Ascending aorta (tissue), 2 donors: ENCODE measurements at regions not wholly inside any gene's neighbourhood (a gene's known extent, or its start where the extent isn't known, plus 50 kb on each side); places are given as distances from the start of the nearest gene placed in this dataset.

ENCODE experiments used
- DNase-seq, 2 donors: peaks; one replicate each; pipeline ENCODE4 v3.0.0-alpha.2; 2019; ENCODE audit warnings: low spot score in 2 of 2
- H3K27ac ChIP-seq, 2 donors: fragments of 200-600 bp; sonication (generic); one replicate each; pipeline ENCODE4 v1.5.1; 2016 to 2017; ENCODE audit warnings: mild to moderate bottlenecking in 1 of 2
- H3K27me3 ChIP-seq: fragments of 200-600 bp; sonication (generic); one replicate; pipeline ENCODE4 v1.5.1; 2017
- H3K36me3 ChIP-seq, 2 donors: fragments of 200-600 bp; sonication (generic); one replicate each; pipeline ENCODE4 v1.5.1; 2016
- H3K4me1 ChIP-seq, 2 donors: fragments of 200-600 bp; sonication (generic); one replicate each; pipeline ENCODE4 v1.5.1; 2016 to 2017; ENCODE audit warnings: mild to moderate bottlenecking in 1 of 2
- H3K4me3 ChIP-seq, 2 donors: fragments of 200-600 bp; sonication (generic); one replicate each; pipeline ENCODE4 v1.5.1; 2016 to 2017; ENCODE audit warnings: mild to moderate bottlenecking in 1 of 2
- H3K9me3 ChIP-seq, 2 donors: fragments of 200-600 bp; sonication (generic); one replicate each; pipeline ENCODE4 v1.5.1; 2016
- CTCF ChIP-seq, 3 experiments: fragments of 200-600 bp in 2 of 3; fragments of 450-650 bp in 1 of 3; sonication (generic) in 2 of 3; IDR thresholded peaks; one replicate each; pipeline ENCODE4 v1.5.1; 2016 to 2019; ENCODE audit warnings: antibody characterized with exemption in 3 of 3, mild to moderate bottlenecking in 1 of 3, moderate library complexity in 1 of 3
- intact Hi-C: fragments of 100-400 bp; cut with DNase I; formaldehyde crosslinking; loops from one replicate; pipeline ENCODE4 v1.15.1; 2023

- DNase-seq: no peak
- intact Hi-C loops: no loop called here
- no peaks in the 10 kb centered on the region for H3K4me1 ChIP-seq
- no peaks in the 10 kb centered on the region for H3K27me3 ChIP-seq
- H3K9me3 ChIP-seq: no peaks in the 10 kb centered on the region
- H3K27ac ChIP-seq: no peak overlapping the region
- no peak overlapping the region for H3K4me3 ChIP-seq
- H3K36me3 ChIP-seq: no peaks in the 10 kb centered on the region
- TF ChIP-seq CTCF (IDR thresholded peaks at IDR 0.05): no peak
These were observed 145.0 kb upstream of the ZMIZ1 start for GRCh38 chr10:78923647-78924318.

GRCh38 chr10:78924319-78925003 lies 144.3 kb upstream of the ZMIZ1 start:
- H3K4me1 ChIP-seq: no peaks in the 10 kb centered on the region
- no peaks in the 10 kb centered on the region for H3K36me3 ChIP-seq
- H3K27me3 ChIP-seq: no peaks in the 10 kb centered on the region
- no peak for DNase-seq
- intact Hi-C loops: no loop called here
- no peak for TF ChIP-seq CTCF (IDR thresholded peaks at IDR 0.05)
- H3K4me3 ChIP-seq: no peak overlapping the region
- H3K27ac ChIP-seq: no peak overlapping the region
- no peaks in the 10 kb centered on the region for H3K9me3 ChIP-seq

GRCh38 chr10:78925275-78925674 lies 143.5 kb upstream of the ZMIZ1 start:
- no peak for TF ChIP-seq CTCF (IDR thresholded peaks at IDR 0.05)
- intact Hi-C loops: no loop called here
- Histone ChIP-seq H3K9me3 (no peaks in the 10 kb centered on the region), H3K4me1 (no peaks in the 10 kb centered on the region), H3K4me3 (no peak overlapping the region), H3K27ac (no peak overlapping the region), H3K36me3 (no peaks in the 10 kb centered on the region), H3K27me3 (no peaks in the 10 kb centered on the region)
- no peak for DNase-seq

- no peak overlapping the region for H3K27ac ChIP-seq
- no peak for TF ChIP-seq CTCF (IDR thresholded peaks at IDR 0.05)
These were observed 142.9 kb upstream of the ZMIZ1 start for GRCh38 chr10:78925800-78926319.

GRCh38 chr10:78927257-78927995 lies 141.3 kb upstream of the ZMIZ1 start:
- no peak for DNase-seq
- Histone ChIP-seq H3K27me3 (no peaks in the 10 kb centered on the region), H3K36me3 (no peaks in the 10 kb centered on the region), H3K4me1 (no peaks in the 10 kb centered on the region), H3K9me3 (no peaks in the 10 kb centered on the region), H3K4me3 (no peak overlapping the region), H3K27ac (no peak overlapping the region)
- intact Hi-C loops: no loop called here
- TF ChIP-seq CTCF (IDR thresholded peaks at IDR 0.05): no peak

More at GRCh38 chr10:78925800-78926319, 142.9 kb upstream of the ZMIZ1 start:
- H3K27me3 ChIP-seq: no peaks in the 10 kb centered on the region
- no peak for DNase-seq
- intact Hi-C loops: no loop called here
- H3K4me3 ChIP-seq: no peak overlapping the region
- H3K36me3 ChIP-seq: no peaks in the 10 kb centered on the region
- no peaks in the 10 kb centered on the region for H3K9me3 ChIP-seq
- H3K4me1 ChIP-seq: no peaks in the 10 kb centered on the region
